Activated B cell treated with CpG ODN at 0.5 μM for 24 hours (primary cell): ENCODE measurements at regions not wholly inside any gene's neighbourhood (a gene's known extent, or its start where the extent isn't known, plus 50 kb on each side); places are given as distances from the start of the nearest gene placed in this dataset.

ENCODE experiments used
- ATAC-seq: fragments of 200-7000 bp; cut with Tn5 transposase; one replicate; pipeline ENCODE4 v1.10.0; 2021; ENCODE audit warnings: low read depth, mild to moderate bottlenecking, moderate library complexity
- CTCF ChIA-PET: fragments of 350-600 bp; sonication (Branson Sonifier 250); formaldehyde crosslinking; loops from one replicate; lab custom pipeline; 2021; ENCODE audit warnings: antibody characterized with exemption; lab: Charles Lee
- POLR2A ChIA-PET: fragments of 350-600 bp; sonication (Branson Sonifier 250); formaldehyde crosslinking; loops from one replicate; lab custom pipeline; 2021; ENCODE audit warnings: antibody characterized with exemption; lab: Charles Lee
- DNase-seq: peaks from one replicate; pipeline ENCODE4 v3.0.0; 2022
- H3K27ac Mint-ChIP-seq: one replicate; pipeline ENCODE4 v1.8.0; 2020; ENCODE audit warnings: mixed read lengths
- H3K27me3 Mint-ChIP-seq: one replicate; pipeline ENCODE4 v1.8.0; 2021; ENCODE audit warnings: mixed read lengths
- H3K36me3 Mint-ChIP-seq: one replicate; pipeline ENCODE4 v1.8.0; 2021; ENCODE audit warnings: low read depth, mixed read lengths
- H3K4me1 Mint-ChIP-seq: one replicate; pipeline ENCODE4 v1.8.0; 2021; ENCODE audit warnings: mixed read lengths
- H3K4me3 Mint-ChIP-seq: one replicate; pipeline ENCODE4 v1.8.0; 2020; ENCODE audit warnings: mild to moderate bottlenecking, mixed read lengths
- H3K9me3 Mint-ChIP-seq: one replicate; pipeline ENCODE4 v1.8.0; 2020; ENCODE audit warnings: mixed read lengths
- CTCF ChIP-seq: fragments of 200-600 bp; IDR thresholded peaks from one replicate; pipeline ENCODE4 v1.8.0; 2022; ENCODE audit warnings: antibody characterized with exemption, mild to moderate bottlenecking
- intact Hi-C: fragments of 100-400 bp; cut with micrococcal nuclease; formaldehyde crosslinking; loops from one replicate; pipeline ENCODE4 v1.15.1; 2024

GRCh38 chr1:55593298-55593697 is 378.1 kb upstream of the USP24 start:
- ChIA-PET CTCF (no interaction called here), POLR2A (no interaction called here)
- no peak for TF ChIP-seq CTCF
- peaks cover 7% of the 10 kb centered on the region for H3K9me3 Mint-ChIP-seq
- DNase-seq (no peak), ATAC-seq (no peak)
- no peak overlapping the region for H3K4me3 Mint-ChIP-seq
- intact Hi-C loops, result no loop called here
- H3K27me3 Mint-ChIP-seq, result no peaks in the 10 kb centered on the region
- H3K27ac Mint-ChIP-seq, result no peak overlapping the region
- H3K36me3 Mint-ChIP-seq, result no peaks in the 10 kb centered on the region
- no peaks in the 10 kb centered on the region for H3K4me1 Mint-ChIP-seq

- POLR2A ChIA-PET, result no interaction called here
- CTCF ChIA-PET, result no interaction called here
- H3K4me3 Mint-ChIP-seq, result no peak overlapping the region
- DNase-seq (no peak), ATAC-seq (no peak)
- no peaks in the 10 kb centered on the region for H3K4me1 Mint-ChIP-seq
- H3K27ac Mint-ChIP-seq, result no peak overlapping the region
- intact Hi-C loops, result no loop called here
- H3K36me3 Mint-ChIP-seq, result no peaks in the 10 kb centered on the region
- no peak for TF ChIP-seq CTCF
- no peaks in the 10 kb centered on the region for H3K27me3 Mint-ChIP-seq
- H3K9me3 Mint-ChIP-seq, result peaks cover 7% of the 10 kb centered on the region
These were observed 377.0 kb upstream of the USP24 start for GRCh38 chr1:55592122-55592521.

- ChIA-PET POLR2A (no interaction called here), CTCF (no interaction called here)
- H3K4me1 Mint-ChIP-seq, result no peaks in the 10 kb centered on the region
- no peak for TF ChIP-seq CTCF
- no peaks in the 10 kb centered on the region for H3K27me3 Mint-ChIP-seq
- no peak overlapping the region for H3K4me3 Mint-ChIP-seq
- ATAC-seq (no peak), DNase-seq (no peak)
- intact Hi-C loops, result no loop called here
- no peaks in the 10 kb centered on the region for H3K9me3 Mint-ChIP-seq
- H3K27ac Mint-ChIP-seq, result no peak overlapping the region
- no peaks in the 10 kb centered on the region for H3K36me3 Mint-ChIP-seq
These were observed 374.6 kb upstream of the USP24 start for GRCh38 chr1:55589671-55590297.

GRCh38 chr1:55588309-55588708 is 373.1 kb upstream of the USP24 start:
- no peak for TF ChIP-seq CTCF
- DNase-seq (no peak), ATAC-seq (no peak)
- H3K9me3 Mint-ChIP-seq, result no peaks in the 10 kb centered on the region
- no peaks in the 10 kb centered on the region for H3K4me1 Mint-ChIP-seq
- H3K27ac Mint-ChIP-seq, result no peak overlapping the region
- ChIA-PET POLR2A (no interaction called here), CTCF (no interaction called here)
- intact Hi-C loops, result no loop called here
- no peak overlapping the region for H3K4me3 Mint-ChIP-seq
- H3K27me3 Mint-ChIP-seq, result peaks cover 3% of the 10 kb centered on the region
- H3K36me3 Mint-ChIP-seq, result no peaks in the 10 kb centered on the region

GRCh38 chr1:55586771-55587170 is 371.6 kb upstream of the USP24 start:
- CTCF ChIA-PET, result interaction anchor here (0.5 kb wide), 1 partner anchor 1245 kb away, joined by 4 read pairs; no protein-coding TSS in a partner anchor
- intact Hi-C loops, result no loop called here

More at GRCh38 chr1:55586771-55587170, 371.6 kb upstream of the USP24 start:
- DNase-seq, result no peak
- Mint-ChIP-seq H3K9me3 (no peaks in the 10 kb centered on the region), H3K27me3 (peaks cover 3% of the 10 kb centered on the region), H3K27ac (no peak overlapping the region), H3K4me3 (no peak overlapping the region), H3K36me3 (no peaks in the 10 kb centered on the region), H3K4me1 (no peaks in the 10 kb centered on the region)
- POLR2A ChIA-PET, result no interaction called here
- no peak for TF ChIP-seq CTCF
- ATAC-seq, result no peak
